Hepatocyte (in vitro differentiated cells): ENCODE measurements at regions not wholly inside any gene's neighbourhood (a gene's known extent, or its start where the extent isn't known, plus 50 kb on each side); places are given as distances from the start of the nearest gene placed in this dataset.

ENCODE experiments used
- EZH2phosphoT487 ChIP-seq: fragments of 200-600 bp; sonication (generic); IDR thresholded peaks from one replicate; pipeline ENCODE4 v1.6.1; 2018; ENCODE audit warnings: antibody characterized with exemption, mild to moderate bottlenecking, low read depth, moderate library complexity; ENCODE audit not compliant: unreplicated experiment, severe bottlenecking
- TF ChIP-seq, protein P1 (sequence below): fragments of 200-600 bp; sonication (generic); IDR thresholded peaks from 2 replicates; pipeline ENCODE4 v1.5.1; 2016; ENCODE audit warnings: antibody characterized with exemption, mild to moderate bottlenecking; ENCODE audit not compliant: poor library complexity

DNA sequence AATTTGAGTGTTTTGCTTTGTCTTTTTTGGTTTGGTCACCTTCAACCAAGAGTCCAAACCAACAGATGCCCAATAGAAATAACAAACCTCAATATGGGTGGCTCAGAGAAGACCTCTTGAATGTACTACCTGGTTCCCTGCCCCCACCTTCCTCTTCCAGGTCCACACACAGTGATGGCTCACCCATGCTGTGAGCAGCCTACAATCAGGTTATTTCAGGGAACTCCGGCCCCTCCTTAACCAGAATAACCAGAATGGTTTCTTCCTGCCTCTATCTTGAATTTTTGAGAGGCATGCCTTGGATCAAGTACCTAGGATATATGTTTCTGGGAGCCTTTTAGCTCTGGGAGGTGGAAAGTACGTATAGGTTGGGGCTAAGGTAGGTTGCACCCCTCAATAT, 327.1 kb upstream of the PRDM1 start:
- TF ChIP-seq EZH2phosphoT487: no peak
- TF ChIP-seq, protein P1, sequence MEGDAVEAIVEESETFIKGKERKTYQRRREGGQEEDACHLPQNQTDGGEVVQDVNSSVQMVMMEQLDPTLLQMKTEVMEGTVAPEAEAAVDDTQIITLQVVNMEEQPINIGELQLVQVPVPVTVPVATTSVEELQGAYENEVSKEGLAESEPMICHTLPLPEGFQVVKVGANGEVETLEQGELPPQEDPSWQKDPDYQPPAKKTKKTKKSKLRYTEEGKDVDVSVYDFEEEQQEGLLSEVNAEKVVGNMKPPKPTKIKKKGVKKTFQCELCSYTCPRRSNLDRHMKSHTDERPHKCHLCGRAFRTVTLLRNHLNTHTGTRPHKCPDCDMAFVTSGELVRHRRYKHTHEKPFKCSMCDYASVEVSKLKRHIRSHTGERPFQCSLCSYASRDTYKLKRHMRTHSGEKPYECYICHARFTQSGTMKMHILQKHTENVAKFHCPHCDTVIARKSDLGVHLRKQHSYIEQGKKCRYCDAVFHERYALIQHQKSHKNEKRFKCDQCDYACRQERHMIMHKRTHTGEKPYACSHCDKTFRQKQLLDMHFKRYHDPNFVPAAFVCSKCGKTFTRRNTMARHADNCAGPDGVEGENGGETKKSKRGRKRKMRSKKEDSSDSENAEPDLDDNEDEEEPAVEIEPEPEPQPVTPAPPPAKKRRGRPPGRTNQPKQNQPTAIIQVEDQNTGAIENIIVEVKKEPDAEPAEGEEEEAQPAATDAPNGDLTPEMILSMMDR: no peak
